Motor neuron (in vitro differentiated cells): ENCODE measurements at regions not wholly inside any gene's neighbourhood (a gene's known extent, or its start where the extent isn't known, plus 50 kb on each side); places are given as distances from the start of the nearest gene placed in this dataset.
"Not testable (repeated sequence)": the region's sequence is repeated elsewhere in the genome, so short reads cannot be mapped to it uniquely, and the experiment has no call there.

Experiments
- ATAC-seq, 8 experiments: fragments of 200-7000 bp; cut with Tn5 transposase; replicated peaks in 6 of 8; 2 replicates each; pipeline ENCODE4 v1.8.0; 2021; ENCODE audit warnings: mild to moderate bottlenecking in 8 of 8, moderate library complexity in 8 of 8
- H3K27ac ChIP-seq, 2 donors: fragments of 250-450 bp; sonication (Bioruptor Pico); 2 replicates each; pipeline ENCODE4 v1.9.0; 2021; ENCODE audit warnings: antibody characterized with exemption in 2 of 2, mild to moderate bottlenecking in 2 of 2, moderate library complexity in 1 of 2
- H3K4me1 ChIP-seq, 2 donors: fragments of 250-450 bp; sonication (Bioruptor Pico); replicated peaks in 1 of 2; 2 replicates each; pipeline ENCODE4 v1.6.1; 2021; ENCODE audit warnings: antibody characterized with exemption in 2 of 2, mild to moderate bottlenecking in 2 of 2, moderate library complexity in 1 of 2
- H3K4me3 ChIP-seq, 5 donors: fragments of 250-450 bp; sonication (Bioruptor Pico); 2 replicates each; pipeline ENCODE4 v1.9.0; 2021; ENCODE audit warnings: antibody characterized with exemption in 5 of 5, mild to moderate bottlenecking in 5 of 5, moderate library complexity in 4 of 5
- WGBS, 10 experiments: fragments of 450-650 bp; shearing (Covaris generic); methylation state at CpG; one replicate each; pipeline ENCODE4 v1.0.0; 2022; 5-methylcytosine and 5-hydroxymethylcytosine counted together
- in situ Hi-C, 9 experiments: fragments of 400-800 bp; cut with MboI; loops; one replicate each; pipeline ENCODE4 v1.15.0; 2021; ENCODE audit warnings: low sequenced_read_pairs in 9 of 9, low pct_unique_long_range_greater_than_20kb in 2 of 9; ENCODE audit not compliant: unreplicated experiment in 9 of 9

- 68 to 86% (median 80%) methylated on average over 2 to 8 of the region's 8 CpGs; no CpG with 5 or more reads in 4 of the 10 experiments for WGBS, 10 experiments
- no peak for ATAC-seq
- Histone ChIP-seq H3K27ac (no peak overlapping the region), H3K4me3 (no peak overlapping the region), H3K4me1 (peaks cover 13 to 36% of the 10 kb centered on the region in 2 donors)
- in situ Hi-C loops: no loop called here
These were observed 63.1 kb downstream of the MATN1 start for GRCh38 chr1:30660241-30660640.

GRCh38 chr1:30659702-30660101, 63.7 kb downstream of the MATN1 start:
- in situ Hi-C loops: no loop called here
- peaks cover 13 to 36% of the 10 kb centered on the region in 2 donors for H3K4me1 ChIP-seq
- ATAC-seq: peak in 1 of 8 experiments; percentile 2
- H3K4me3 ChIP-seq: no peak overlapping the region
- no peak overlapping the region for H3K27ac ChIP-seq
- WGBS, 10 experiments: 0 to 77% (median 64%) methylated on average over 1 to 8 of the region's 8 CpGs; no CpG with 5 or more reads in 2 of the 10 experiments

- in situ Hi-C loops, H3K27ac ChIP-seq, ATAC-seq, H3K4me3 ChIP-seq: not testable (repeated sequence)
- peaks cover 13 to 34% of the 10 kb centered on the region in 2 donors for H3K4me1 ChIP-seq
- WGBS, 10 experiments: 100% methylated on average over 1 of the region's 4 CpGs; no CpG with 5 or more reads in 9 of the 10 experiments
These were observed 65.0 kb downstream of the MATN1 start for GRCh38 chr1:30658375-30658774.

- no peak overlapping the region for H3K27ac ChIP-seq
- H3K4me1 ChIP-seq: peaks cover 13 to 32% of the 10 kb centered on the region in 2 donors
- ATAC-seq: peak in 2 of 8 experiments; percentile 5 to 12
- in situ Hi-C loops: no loop called here
- no peak overlapping the region for H3K4me3 ChIP-seq
- no CpG with 5 or more reads among the region's 8 CpGs for WGBS, 10 experiments
These were observed 65.4 kb downstream of the MATN1 start for GRCh38 chr1:30658014-30658336.

GRCh38 chr1:30657131-30658013, 66.0 kb downstream of the MATN1 start:
- Histone ChIP-seq H3K4me1 (peaks cover 13 to 32% of the 10 kb centered on the region in 2 donors), H3K27ac (no peak overlapping the region), H3K4me3 (no peak overlapping the region)
- peak in 5 of 8 experiments; percentile 21 to 58 (median 30) for ATAC-seq
- 20 to 100% (median 60%) methylated on average over 1 to 5 of the region's 22 CpGs; no CpG with 5 or more reads in 5 of the 10 experiments for WGBS, 10 experiments
- in situ Hi-C loops: no loop called here

GRCh38 chr1:30656171-30656940, 67.0 kb downstream of the MATN1 start:
- 58 to 100% (median 72%) methylated on average over 1 to 18 of the region's 27 CpGs; no CpG with 5 or more reads in 5 of the 10 experiments for WGBS, 10 experiments
- H3K4me1 ChIP-seq: peaks cover 13 to 29% of the 10 kb centered on the region in 2 donors
- ATAC-seq: no peak
- H3K4me3 ChIP-seq: no peak overlapping the region
- no peak overlapping the region for H3K27ac ChIP-seq
- in situ Hi-C loops: no loop called here

GRCh38 chr1:30655672-30656071, 67.7 kb downstream of the MATN1 start:
- no peak for ATAC-seq
- Histone ChIP-seq H3K4me3 (no peak overlapping the region), H3K4me1 (peaks cover 13 to 29% of the 10 kb centered on the region in 2 donors), H3K27ac (no peak overlapping the region)
- in situ Hi-C loops: no loop called here
- WGBS, 10 experiments: 57 to 100% (median 80%) methylated on average over 1 of the region's 3 CpGs; no CpG with 5 or more reads in 7 of the 10 experiments

GRCh38 chr1:30654188-30654587, 69.2 kb downstream of the MATN1 start:
- no peak overlapping the region for H3K27ac ChIP-seq
- no peak for ATAC-seq
- 20 to 83% (median 76%) methylated on average over 1 to 5 of the region's 5 CpGs; no CpG with 5 or more reads in 5 of the 10 experiments for WGBS, 10 experiments
- H3K4me1 ChIP-seq: peaks cover 6 to 17% of the 10 kb centered on the region in 2 donors
- H3K4me3 ChIP-seq: no peak overlapping the region
- in situ Hi-C loops: no loop called here

GRCh38 chr1:30652152-30652841, 71.1 kb downstream of the MATN1 start:
- no peak overlapping the region for H3K4me3 ChIP-seq
- ATAC-seq: peak in 3 of 8 experiments; percentile 21 to 53 (median 30)
- H3K4me1 ChIP-seq: peaks cover 0 to 6% of the 10 kb centered on the region in 2 donors
- 40 to 100% (median 46%) methylated on average over 1 to 4 of the region's 4 CpGs; no CpG with 5 or more reads in 4 of the 10 experiments for WGBS, 10 experiments
- in situ Hi-C loops: no loop called here
- no peak overlapping the region for H3K27ac ChIP-seq

- no CpG with 5 or more reads among the region's 5 CpGs for WGBS, 10 experiments
- H3K27ac ChIP-seq, H3K4me3 ChIP-seq, in situ Hi-C loops, H3K4me1 ChIP-seq, ATAC-seq: not testable (repeated sequence)
These were observed 72.0 kb downstream of the MATN1 start for GRCh38 chr1:30651395-30651794.

GRCh38 chr1:30650968-30651320, 72.4 kb downstream of the MATN1 start:
- WGBS, 10 experiments: 0 to 83% (median 57%) methylated on average over 2 to 5 of the region's 7 CpGs; no CpG with 5 or more reads in 2 of the 10 experiments
- in situ Hi-C loops: no loop called here
- no peak overlapping the region for H3K4me3 ChIP-seq
- no peak overlapping the region for H3K27ac ChIP-seq
- H3K4me1 ChIP-seq: peaks cover 0 to 6% of the 10 kb centered on the region in 2 donors
- peak in 1 of 8 experiments; percentile 17 for ATAC-seq

GRCh38 chr1:30650038-30650967, 73.1 kb downstream of the MATN1 start:
- in situ Hi-C loops: no loop called here
- Histone ChIP-seq H3K27ac (no peak overlapping the region), H3K4me3 (no peak overlapping the region), H3K4me1 (peaks cover 0 to 6% of the 10 kb centered on the region in 2 donors)
- 0 to 63% (median 54%) methylated on average over 1 to 11 of the region's 13 CpGs; no CpG with 5 or more reads in 2 of the 10 experiments for WGBS, 10 experiments
- no peak for ATAC-seq
